Adrenal gland (tissue), 9 donors: ENCODE measurements at regions not wholly inside any gene's neighbourhood (a gene's known extent, or its start where the extent isn't known, plus 50 kb on each side); places are given as distances from the start of the nearest gene placed in this dataset.

ENCODE experiments used
- DNase-seq, 7 donors: peaks; one replicate each; pipeline ENCODE4 v3.0.0-alpha.2; 2019 to 2020
- H3K27ac ChIP-seq, 5 donors: fragments of 200-600 bp; sonication (generic) in 4 of 5; 1 replicate in 3 of 5; 2 replicates in 2 of 5; pipeline versions ENCODE4 v1.5.1 to v1.8.0; 2016 to 2020; ENCODE audit warnings: mild to moderate bottlenecking in 1 of 5
- H3K27me3 ChIP-seq: fragments of 200-600 bp; 2 replicates; pipeline ENCODE4 v1.8.0; 2021
- H3K36me3 ChIP-seq, 2 donors: fragments of 200-600 bp; replicated peaks in 1 of 2; 1 replicate in 1 of 2; 2 replicates in 1 of 2; pipeline versions ENCODE4 v1.5.1 to v1.8.0; 2018 to 2022
- H3K4me1 ChIP-seq, 2 donors: fragments of 200-600 bp; replicated peaks in 1 of 2; 1 replicate in 1 of 2; 2 replicates in 1 of 2; pipeline versions ENCODE4 v1.5.1 to v1.8.0; 2018 to 2021
- H3K4me3 ChIP-seq, 4 donors: fragments of 200-600 bp; sonication (generic) in 3 of 4; one replicate each; pipeline ENCODE4 v1.5.1; 2016 to 2018
- H3K9me3 ChIP-seq, 3 donors: fragments of 200-600 bp; sonication (generic) in 1 of 3; replicated peaks in 1 of 3; 1 replicate in 2 of 3; 2 replicates in 1 of 3; pipeline versions ENCODE4 v1.5.1 to v1.8.0; 2016 to 2021
- CTCF ChIP-seq, 6 experiments: fragments of 450-650 bp in 4 of 6; fragments of 200-600 bp in 2 of 6; sonication (generic) in 1 of 6; IDR thresholded peaks; 1 replicate in 5 of 6; 2 replicates in 1 of 6; pipeline versions ENCODE4 v1.5.1 to v1.8.0; 2016 to 2021; ENCODE audit warnings: antibody characterized with exemption in 6 of 6, mild to moderate bottlenecking in 2 of 6, moderate library complexity in 1 of 6
- POLR2A ChIP-seq, 2 donors: fragments of 450-650 bp; IDR thresholded peaks; one replicate each; pipeline ENCODE4 v1.6.1; 2017; ENCODE audit warnings: antibody characterized with exemption in 2 of 2, mild to moderate bottlenecking in 2 of 2, moderate library complexity in 1 of 2
- WGBS, 4 donors: extraction: QIAGEN DNeasy Blood & Tissue Kit in 2 of 4; methylation state at CpG; one replicate each; pipeline versions ENCODE4 v1.1.5 to v1.1.7; 2013 to 2017; 5-methylcytosine and 5-hydroxymethylcytosine counted together
- intact Hi-C, 2 donors: fragments of 100-400 bp; cut with DNase I; formaldehyde crosslinking; loops; one replicate each; pipeline versions ENCODE4 v1.14.1 to v1.15.0; 2022 to 2023
- donor health status: healthy with polysubstance abuse.
- donor health status: Bipolar disorder and iron deficiency.
- donor health status: DM: yes; HTN: yes; CAD: no.
- donor health status: DM: no; HTN: no; CAD: no.
- donor health status: DM: no; HTN: no; CAD: no.

GRCh38 chr6:163820745-163821458 lies 406.4 kb downstream of the QKI start:
- H3K4me3 ChIP-seq: no peak overlapping the region
- no peaks in the 10 kb centered on the region for H3K27me3 ChIP-seq
- no peak overlapping the region for H3K27ac ChIP-seq
- H3K36me3 ChIP-seq: no peaks in the 10 kb centered on the region
- 76 to 86% (median 81%) methylated on average over 8 to 10 of the region's 10 CpGs for WGBS, 4 donors
- TF ChIP-seq POLR2A (IDR thresholded peaks at IDR 0.05) (no peak), CTCF (IDR thresholded peaks at IDR 0.05) (no peak)
- H3K4me1 ChIP-seq: no peaks in the 10 kb centered on the region
- H3K9me3 ChIP-seq: no peaks in the 10 kb centered on the region
- intact Hi-C loops: no loop called here
- peak in 1 of 7 donors; percentile 59 for DNase-seq

- H3K4me1 ChIP-seq: no peaks in the 10 kb centered on the region
- 90 to 96% (median 93%) methylated on average over 17 of the region's 17 CpGs for WGBS, 4 donors
- no peak overlapping the region for H3K4me3 ChIP-seq
- DNase-seq: no peak
- no peak overlapping the region for H3K27ac ChIP-seq
- no peaks in the 10 kb centered on the region for H3K27me3 ChIP-seq
- intact Hi-C loops: no loop called here
- TF ChIP-seq CTCF (IDR thresholded peaks at IDR 0.05) (no peak), POLR2A (IDR thresholded peaks at IDR 0.05) (no peak)
- no peaks in the 10 kb centered on the region for H3K36me3 ChIP-seq
- no peaks in the 10 kb centered on the region for H3K9me3 ChIP-seq
Measured at GRCh38 chr6:163820171-163820570, 405.7 kb downstream of the QKI start.

- intact Hi-C loops: no loop called here
- H3K36me3 ChIP-seq: no peaks in the 10 kb centered on the region
- H3K4me1 ChIP-seq: no peaks in the 10 kb centered on the region
- no peak for DNase-seq
- TF ChIP-seq POLR2A (IDR thresholded peaks at IDR 0.05): no peak
- TF ChIP-seq CTCF (IDR thresholded peaks at IDR 0.05): no peak
- no peaks in the 10 kb centered on the region for H3K9me3 ChIP-seq
- H3K27me3 ChIP-seq: no peaks in the 10 kb centered on the region
- no peak overlapping the region for H3K27ac ChIP-seq
- no peak overlapping the region for H3K4me3 ChIP-seq
Measured at GRCh38 chr6:163818719-163819118, 404.2 kb downstream of the QKI start.

GRCh38 chr6:163816441-163816840 lies 401.9 kb downstream of the QKI start:
- no peaks in the 10 kb centered on the region for H3K27me3 ChIP-seq
- no peak for DNase-seq
- no peak overlapping the region for H3K27ac ChIP-seq
- intact Hi-C loops: no loop called here
- TF ChIP-seq CTCF (IDR thresholded peaks at IDR 0.05) (no peak), POLR2A (IDR thresholded peaks at IDR 0.05) (no peak)
- no peaks in the 10 kb centered on the region for H3K4me1 ChIP-seq
- H3K9me3 ChIP-seq: no peaks in the 10 kb centered on the region
- H3K36me3 ChIP-seq: no peaks in the 10 kb centered on the region
- no peak overlapping the region for H3K4me3 ChIP-seq
- WGBS, 4 donors: 44 to 100% (median 91%) methylated on average over 1 to 2 of the region's 2 CpGs
